ENCODE measurements at regions not wholly inside any gene's neighbourhood (a gene's known extent, or its start where the extent isn't known, plus 50 kb on each side); places are given as distances from the start of the nearest gene placed in this dataset.

- H3K9me3 ChIP-seq = peaks cover 0 to 17% (median 0%) of the 10 kb centered on the region in 3 donors
- H3K27me3 ChIP-seq = no peaks in the 10 kb centered on the region
- no peaks in the 10 kb centered on the region for H3K4me1 ChIP-seq
- no peak overlapping the region for H3K27ac ChIP-seq
- no peak overlapping the region for H3K4me3 ChIP-seq
- intact Hi-C loops (cut with DNase I) = no loop called here
- no peaks in the 10 kb centered on the region for H3K36me3 ChIP-seq
- TF ChIP-seq CTCF (IDR thresholded peaks at IDR 0.05) (no peak), POLR2A (IDR thresholded peaks at IDR 0.05) (no peak)
- no peak for DNase-seq
- WGBS, 2 donors = 65 to 76% methylated on average over 3 of the region's 3 CpGs
These were observed 64.2 kb upstream of the MRPS6 start for GRCh38 chr21:34009193-34009592.

GRCh38 chr21:34008618-34009017, 64.8 kb upstream of the MRPS6 start:
- Histone ChIP-seq H3K27ac (no peak overlapping the region), H3K27me3 (no peaks in the 10 kb centered on the region), H3K4me1 (no peaks in the 10 kb centered on the region), H3K4me3 (no peak overlapping the region), H3K36me3 (no peaks in the 10 kb centered on the region), H3K9me3 (peaks cover 0 to 17% (median 0%) of the 10 kb centered on the region in 3 donors)
- TF ChIP-seq POLR2A (IDR thresholded peaks at IDR 0.05) (no peak), CTCF (IDR thresholded peaks at IDR 0.05) (no peak)
- intact Hi-C loops (cut with DNase I) = no loop called here
- 70 to 84% methylated on average over 4 of the region's 5 CpGs for WGBS, 2 donors
- DNase-seq = no peak

- no peaks in the 10 kb centered on the region for H3K4me1 ChIP-seq
- no peak overlapping the region for H3K4me3 ChIP-seq
- no peaks in the 10 kb centered on the region for H3K27me3 ChIP-seq
- intact Hi-C loops (cut with DNase I) = no loop called here
- no peak for DNase-seq
- TF ChIP-seq POLR2A (IDR thresholded peaks at IDR 0.05) (no peak), CTCF (IDR thresholded peaks at IDR 0.05) (no peak)
- peaks cover 0 to 7% (median 0%) of the 10 kb centered on the region in 3 donors for H3K9me3 ChIP-seq
- H3K27ac ChIP-seq = no peak overlapping the region
- no peaks in the 10 kb centered on the region for H3K36me3 ChIP-seq
- 88 to 89% methylated on average over 6 of the region's 6 CpGs for WGBS, 2 donors
These were observed 66.7 kb upstream of the MRPS6 start for GRCh38 chr21:34006611-34007168.

- no peak overlapping the region for H3K4me3 ChIP-seq
- intact Hi-C loops (cut with DNase I) = no loop called here
- no peaks in the 10 kb centered on the region for H3K27me3 ChIP-seq
- H3K27ac ChIP-seq = peak overlapping the region in 1 of 4 donors; percentile 38
- H3K9me3 ChIP-seq = no peaks in the 10 kb centered on the region
- no peak for TF ChIP-seq POLR2A (IDR thresholded peaks at IDR 0.05)
- TF ChIP-seq CTCF (IDR thresholded peaks at IDR 0.05) = no peak
- H3K4me1 ChIP-seq = no peaks in the 10 kb centered on the region
- 54 to 61% methylated on average over 5 of the region's 5 CpGs for WGBS, 2 donors
- DNase-seq = no peak
- no peaks in the 10 kb centered on the region for H3K36me3 ChIP-seq
These were observed 68.4 kb upstream of the MRPS6 start for GRCh38 chr21:34004974-34005373.

GRCh38 chr21:34004013-34004938, 69.1 kb upstream of the MRPS6 start:
- no peak overlapping the region for H3K4me3 ChIP-seq

More at GRCh38 chr21:34004013-34004938, 69.1 kb upstream of the MRPS6 start:
- H3K36me3 ChIP-seq = no peaks in the 10 kb centered on the region
- no peak for TF ChIP-seq POLR2A (IDR thresholded peaks at IDR 0.05)
- no peak for TF ChIP-seq CTCF (IDR thresholded peaks at IDR 0.05)
- no peaks in the 10 kb centered on the region for H3K9me3 ChIP-seq
- no peak for DNase-seq
- intact Hi-C loops (cut with DNase I) = no loop called here
- 72 to 82% methylated on average over 7 of the region's 7 CpGs for WGBS, 2 donors
- no peaks in the 10 kb centered on the region for H3K4me1 ChIP-seq
- H3K27me3 ChIP-seq = no peaks in the 10 kb centered on the region
- peak overlapping the region in 1 of 4 donors; percentile 58 for H3K27ac ChIP-seq

Measured in esophagus squamous epithelium (tissue), 5 donors.